ENCODE measurements at regions not wholly inside any gene's neighbourhood (a gene's known extent, or its start where the extent isn't known, plus 50 kb on each side); places are given as distances from the start of the nearest gene placed in this dataset.

GRCh38 chr3:146865175-146865755 lies 260.1 kb upstream of the PLSCR5 start:
- TF ChIP-seq CTCF (IDR thresholded peaks at IDR 0.05 in 2 of 3, conservative IDR thresholded peaks at IDR 0.05 in 1 of 3; ENCODE audit: control insufficient read depth in 2 of 3, extremely low read depth in 1 of 3, insufficient read depth in 1 of 3, low read depth in 3 of 3, low read length in 3 of 3): no peak
- TF ChIP-seq STAT3 (IDR thresholded peaks at IDR 0.05; ENCODE audit: low read depth, low read length): no peak
- TF ChIP-seq POLR2AphosphoS5 (IDR thresholded peaks at IDR 0.05; ENCODE audit: low read length): no peak
- no peak for TF ChIP-seq CREB1 (IDR thresholded peaks at IDR 0.05; ENCODE audit: low read depth)
- no peak for TF ChIP-seq BCLAF1 (IDR thresholded peaks at IDR 0.05)
- TF ChIP-seq POLR2A (IDR thresholded peaks at IDR 0.05; ENCODE audit: low read depth, low read length): no peak
- TF ChIP-seq CBFB (IDR thresholded peaks at IDR 0.05; ENCODE audit: low read depth): no peak
